Esophagus squamous epithelium (tissue), 5 donors: ENCODE measurements at regions not wholly inside any gene's neighbourhood (a gene's known extent, or its start where the extent isn't known, plus 50 kb on each side); places are given as distances from the start of the nearest gene placed in this dataset.

Experiments used
- DNase-seq: peaks from one replicate; lab custom pipeline; 2025; lab: John Stamatoyannopoulos, UW
- H3K27ac ChIP-seq, 4 donors: fragments of 200-600 bp; sonication (generic); one replicate each; pipeline ENCODE4 v1.5.1; 2016 to 2019; ENCODE audit warnings: mild to moderate bottlenecking in 1 of 4
- H3K27me3 ChIP-seq, 4 donors: fragments of 200-600 bp; sonication (generic); 1 replicate in 3 of 4; 2 replicates in 1 of 4; pipeline versions ENCODE4 v1.5.1 to v1.6.0; 2017 to 2021; ENCODE audit warnings: antibody characterized with exemption in 1 of 4
- H3K36me3 ChIP-seq, 3 donors: fragments of 200-600 bp; sonication (generic); one replicate each; pipeline ENCODE4 v1.5.1; 2016 to 2019
- H3K4me1 ChIP-seq, 3 donors: fragments of 200-600 bp; sonication (generic); one replicate each; pipeline ENCODE4 v1.5.1; 2017 to 2019
- H3K4me3 ChIP-seq, 4 donors: fragments of 200-600 bp; sonication (generic); 1 replicate in 3 of 4; 2 replicates in 1 of 4; pipeline ENCODE4 v1.5.1; 2016 to 2019; ENCODE audit warnings: mild to moderate bottlenecking in 2 of 4, moderate library complexity in 1 of 4
- H3K9me3 ChIP-seq, 3 donors: fragments of 200-600 bp; sonication (generic); one replicate each; pipeline ENCODE4 v1.5.1; 2016 to 2019
- CTCF ChIP-seq, 6 experiments: fragments of 450-650 bp in 4 of 6; fragments of 200-600 bp in 2 of 6; sonication (generic) in 2 of 6; IDR thresholded peaks; one replicate each; pipeline ENCODE4 v1.5.1; 2016 to 2019; ENCODE audit warnings: antibody characterized with exemption in 6 of 6, mild to moderate bottlenecking in 4 of 6, moderate library complexity in 4 of 6
- POLR2A ChIP-seq, 4 donors: fragments of 450-650 bp; IDR thresholded peaks; one replicate each; pipeline ENCODE4 v1.6.1; 2017; ENCODE audit warnings: antibody characterized with exemption in 4 of 4, mild to moderate bottlenecking in 4 of 4, moderate library complexity in 3 of 4
- WGBS, 2 donors: methylation state at CpG; one replicate each; pipeline ENCODE4 v1.1.5; 2018; 5-methylcytosine and 5-hydroxymethylcytosine counted together
- intact Hi-C: fragments of 100-400 bp; cut with DNase I; formaldehyde crosslinking; loops from one replicate; pipeline ENCODE4 v1.15.0; 2022
- donor health status: DM: yes; HTN: yes; CAD: no.

DNA sequence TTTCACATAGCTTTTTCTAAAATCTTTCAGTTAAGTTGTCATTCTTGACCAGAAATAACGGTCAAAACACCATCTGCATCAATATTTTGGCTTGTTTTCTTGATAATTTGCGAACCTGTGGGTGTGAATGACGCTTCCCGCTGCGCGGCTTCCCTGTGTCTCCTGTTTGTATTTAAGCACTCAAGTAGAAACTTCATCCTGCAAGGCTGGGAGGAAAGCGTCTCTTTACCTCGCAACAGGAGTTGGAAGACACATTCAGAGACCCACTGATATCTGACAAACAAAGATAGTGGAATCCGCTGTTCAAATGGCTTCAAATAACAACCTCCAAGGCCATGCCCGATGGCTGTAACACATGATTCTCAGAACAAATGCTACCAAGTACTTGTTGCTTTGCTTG, 704.9 kb downstream of the DCDC2C start:
- Histone ChIP-seq H3K4me3 (no peak overlapping the region), H3K9me3 (peaks cover 0 to 12% (median 0%) of the 10 kb centered on the region in 3 donors), H3K36me3 (no peaks in the 10 kb centered on the region), H3K4me1 (no peaks in the 10 kb centered on the region), H3K27me3 (no peaks in the 10 kb centered on the region), H3K27ac (no peak overlapping the region)
- intact Hi-C loops = no loop called here
- no peak for DNase-seq
- TF ChIP-seq CTCF (IDR thresholded peaks at IDR 0.05) = no peak
- no peak for TF ChIP-seq POLR2A (IDR thresholded peaks at IDR 0.05)
- WGBS, 2 donors = 34 to 69% methylated on average over 5 to 10 of the region's 10 CpGs

GRCh38 chr2:4412637-4413187, 709.3 kb downstream of the DCDC2C start:
- intact Hi-C loops = no loop called here
- DNase-seq = no peak
- no peaks in the 10 kb centered on the region for H3K27me3 ChIP-seq
- H3K9me3 ChIP-seq = peaks cover 0 to 12% (median 0%) of the 10 kb centered on the region in 3 donors
- no peak overlapping the region for H3K4me3 ChIP-seq
- no peaks in the 10 kb centered on the region for H3K4me1 ChIP-seq
- no peaks in the 10 kb centered on the region for H3K36me3 ChIP-seq
- WGBS, 2 donors = 58% methylated on average over 9 of the region's 9 CpGs
- no peak for TF ChIP-seq POLR2A (IDR thresholded peaks at IDR 0.05)
- no peak for TF ChIP-seq CTCF (IDR thresholded peaks at IDR 0.05)
- no peak overlapping the region for H3K27ac ChIP-seq

DNA sequence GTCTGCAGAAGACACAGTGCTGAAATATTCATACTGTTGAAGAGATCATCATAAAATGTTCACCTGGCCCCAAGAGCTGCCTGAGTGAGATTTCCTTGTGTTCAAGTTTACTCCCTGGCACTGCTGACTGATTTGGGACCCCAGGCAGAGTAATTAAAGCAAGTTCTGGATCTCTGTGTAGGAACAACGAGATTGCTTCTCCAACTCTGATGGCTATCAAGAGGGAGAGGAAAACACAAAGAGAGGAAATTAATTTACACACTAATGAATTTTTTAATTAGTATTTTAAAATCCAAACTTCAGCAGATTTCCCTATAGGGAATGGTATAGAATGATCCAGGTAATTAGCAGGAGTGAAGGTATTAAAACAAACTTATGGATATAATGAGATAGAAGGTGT, 711.8 kb downstream of the DCDC2C start:
- H3K27ac ChIP-seq = no peak overlapping the region
- no peak for DNase-seq
- WGBS, 2 donors = 50% methylated on average over 1 of the region's 1 CpG
- intact Hi-C loops = no loop called here
- H3K27me3 ChIP-seq = no peaks in the 10 kb centered on the region
- no peaks in the 10 kb centered on the region for H3K36me3 ChIP-seq
- no peaks in the 10 kb centered on the region for H3K4me1 ChIP-seq
- no peak overlapping the region for H3K4me3 ChIP-seq
- TF ChIP-seq POLR2A (IDR thresholded peaks at IDR 0.05) (no peak), CTCF (IDR thresholded peaks at IDR 0.05) (no peak)
- H3K9me3 ChIP-seq = peaks cover 0 to 12% (median 0%) of the 10 kb centered on the region in 3 donors

DNA sequence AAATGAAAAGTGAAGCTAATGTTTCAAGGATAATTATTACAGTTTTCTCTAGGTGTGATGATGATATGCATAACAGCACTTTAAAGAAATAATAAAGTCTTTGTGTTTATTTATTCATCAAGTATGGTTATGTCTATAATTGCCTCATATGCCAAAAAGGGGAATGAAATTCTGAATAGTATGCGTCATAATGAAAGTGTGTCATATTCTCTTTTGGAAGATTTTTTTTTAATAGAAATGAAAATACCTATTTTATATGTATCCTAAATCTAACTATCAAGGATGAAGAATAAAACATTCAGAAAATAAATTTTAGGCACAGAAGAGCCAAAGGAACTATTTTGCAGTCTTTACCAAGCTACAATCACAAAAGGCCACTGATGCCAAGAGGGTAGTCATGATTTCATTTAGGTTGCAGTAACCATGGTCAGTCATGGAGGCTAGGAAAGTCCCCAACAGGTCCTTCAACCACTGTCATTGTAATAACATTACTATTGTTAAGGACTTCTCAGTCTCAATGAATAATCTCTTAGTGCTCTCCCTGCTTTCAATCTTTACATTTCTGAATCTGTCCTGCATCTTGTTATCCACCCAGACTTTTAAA, 712.5 kb downstream of the DCDC2C start:
- H3K36me3 ChIP-seq = no peaks in the 10 kb centered on the region
- DNase-seq = no peak
- no peaks in the 10 kb centered on the region for H3K4me1 ChIP-seq
- H3K27ac ChIP-seq = no peak overlapping the region
- intact Hi-C loops = no loop called here
- H3K4me3 ChIP-seq = no peak overlapping the region
- H3K27me3 ChIP-seq = no peaks in the 10 kb centered on the region
- H3K9me3 ChIP-seq = peaks cover 0 to 12% (median 0%) of the 10 kb centered on the region in 3 donors
- TF ChIP-seq POLR2A (IDR thresholded peaks at IDR 0.05) (no peak), CTCF (IDR thresholded peaks at IDR 0.05) (no peak)
- WGBS, 2 donors = 83 to 100% methylated on average over 1 of the region's 1 CpG

GRCh38 chr2:4416431-4416830, 713.1 kb downstream of the DCDC2C start:
- Histone ChIP-seq H3K4me1 (no peaks in the 10 kb centered on the region), H3K27me3 (no peaks in the 10 kb centered on the region), H3K36me3 (no peaks in the 10 kb centered on the region), H3K4me3 (no peak overlapping the region), H3K27ac (no peak overlapping the region), H3K9me3 (peaks cover 0 to 9% (median 0%) of the 10 kb centered on the region in 3 donors)
- TF ChIP-seq POLR2A (IDR thresholded peaks at IDR 0.05) (no peak), CTCF (IDR thresholded peaks at IDR 0.05) (no peak)
- WGBS, 2 donors = 65 to 69% methylated on average over 4 of the region's 4 CpGs
- intact Hi-C loops = no loop called here
- DNase-seq = no peak
